HG02884 (cell line): ENCODE measurements at regions not wholly inside any gene's neighbourhood (a gene's known extent, or its start where the extent isn't known, plus 50 kb on each side); places are given as distances from the start of the nearest gene placed in this dataset.
"Not testable (repeated sequence)": the region's sequence is repeated elsewhere in the genome, so short reads cannot be mapped to it uniquely, and the experiment has no call there.

ENCODE experiments used
- ATAC-seq: cut with Tn5 transposase; IDR thresholded peaks from one replicate; pipeline ENCODE4 v1.9.1; 2021; ENCODE audit warnings: mild to moderate bottlenecking, moderate library complexity; ENCODE audit not compliant: unreplicated experiment

DNA sequence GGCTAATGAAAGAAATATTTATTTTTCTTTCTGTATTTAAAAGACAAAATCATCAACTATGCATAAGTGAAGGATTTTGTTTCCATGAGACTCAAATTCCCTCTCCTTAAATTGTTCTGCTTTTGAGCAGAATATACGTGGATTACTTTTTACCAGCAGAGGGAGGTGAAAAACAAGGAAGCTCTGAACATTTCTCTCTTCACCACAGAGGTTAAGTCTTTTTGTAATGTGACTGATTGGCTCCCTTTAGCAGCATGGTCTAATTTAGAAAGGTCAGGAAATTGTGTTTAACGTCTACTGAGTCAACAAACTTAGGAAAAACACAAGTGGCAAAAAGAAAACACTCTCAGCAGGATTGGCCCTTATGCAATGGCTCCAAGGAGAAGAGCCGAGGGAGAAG lies 55.1 kb upstream of the F9 start:
- ATAC-seq = no peak

DNA sequence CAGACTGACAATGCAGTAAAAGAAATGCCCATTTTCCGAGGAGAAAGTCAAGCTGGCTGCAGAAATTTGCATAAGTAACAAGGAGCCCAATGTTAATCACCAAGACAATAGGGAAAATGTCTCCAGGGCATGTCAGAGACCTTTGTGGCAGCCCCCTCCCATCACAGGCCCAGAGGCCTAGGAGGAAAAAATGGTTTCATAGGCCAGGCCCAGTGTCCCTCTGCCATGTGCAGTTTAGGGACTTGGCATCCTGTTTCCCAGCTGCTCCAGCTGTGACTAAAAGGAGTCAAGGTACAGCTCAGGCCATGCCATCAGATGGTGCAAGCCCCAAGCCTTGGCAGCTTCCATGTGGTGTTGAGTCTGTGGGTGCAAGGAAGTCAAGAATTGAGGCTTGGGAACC lies 68.6 kb upstream of the F9 start:
- not testable (repeated sequence) for ATAC-seq

DNA sequence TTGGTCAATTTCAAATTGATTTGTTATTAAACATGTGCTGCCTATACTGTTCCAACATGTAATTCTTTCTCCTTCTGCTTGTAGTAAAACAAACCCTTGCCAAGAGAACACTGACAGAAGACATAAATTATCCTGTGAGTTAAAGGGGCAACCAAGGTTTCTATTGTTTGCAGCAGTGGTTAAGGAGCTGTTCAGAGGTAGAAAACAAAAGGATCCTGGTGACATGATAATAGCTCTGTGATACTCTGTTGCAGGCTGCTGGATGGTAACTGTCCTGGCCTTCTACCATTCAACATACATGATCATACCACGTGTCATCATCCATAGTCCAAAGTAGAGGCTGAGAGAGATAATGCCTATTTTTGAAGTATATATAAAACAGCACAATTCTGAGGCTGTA lies 75.8 kb upstream of the F9 start:
- ATAC-seq = no peak

DNA sequence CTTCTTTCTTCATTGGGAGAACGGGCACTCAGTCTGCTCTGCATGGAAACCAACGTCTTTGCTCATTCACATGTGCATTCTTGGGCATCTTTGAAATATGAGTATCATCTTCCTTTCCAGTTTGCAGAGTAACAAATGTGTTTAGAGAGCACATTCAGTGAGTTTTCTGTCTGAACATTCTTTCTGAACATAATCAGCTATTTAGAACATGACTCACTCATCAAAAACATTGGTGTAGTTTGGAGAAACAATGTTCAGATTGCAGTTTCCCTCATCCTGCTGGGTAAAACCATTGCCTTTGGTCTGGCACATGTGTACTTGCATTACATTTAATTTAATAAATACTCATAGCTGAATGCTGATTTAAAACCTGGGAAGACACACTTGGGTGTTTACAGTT lies 81.5 kb upstream of the F9 start:
- no peak for ATAC-seq

DNA sequence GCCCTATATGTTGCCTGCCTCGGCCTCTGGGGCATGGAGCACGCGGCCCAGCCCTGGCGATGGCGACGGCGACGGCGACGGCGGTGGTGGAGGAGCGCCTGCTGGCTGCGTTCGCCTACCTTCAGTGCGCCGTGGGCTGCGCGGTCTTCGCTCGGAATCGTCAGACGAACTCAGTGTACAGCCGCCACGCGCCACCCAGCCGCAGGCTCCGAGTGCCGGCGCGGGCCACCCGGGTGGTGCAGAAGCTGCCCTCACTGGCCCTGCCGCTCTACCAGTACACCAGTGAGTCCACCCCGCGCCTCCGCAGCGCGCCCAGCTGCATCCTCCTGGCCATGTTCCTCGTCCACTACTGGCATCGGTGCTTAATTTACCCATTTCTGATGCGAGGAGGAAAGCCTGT lies 83.7 kb upstream of the F9 start:
- no peak for ATAC-seq

DNA sequence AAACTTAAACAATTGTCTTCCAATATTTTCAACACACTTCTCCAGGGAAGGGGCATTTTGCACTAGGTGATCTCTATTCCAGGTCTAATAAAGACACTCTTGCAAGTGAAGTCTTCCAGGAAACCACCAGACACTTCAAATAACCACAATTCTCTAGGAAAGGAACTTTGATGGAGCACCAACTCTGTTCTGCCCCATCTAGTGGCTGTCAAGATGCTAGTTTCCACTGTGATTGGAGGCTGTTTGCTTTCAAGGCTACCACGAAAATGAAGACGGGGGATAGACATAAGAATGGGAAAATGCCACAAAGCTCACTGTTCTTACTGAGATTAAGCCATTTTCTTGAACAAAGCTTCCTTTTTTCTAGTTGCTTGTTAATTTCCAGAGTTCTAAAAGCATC lies 100.6 kb upstream of the F9 start:
- ATAC-seq = no peak

DNA sequence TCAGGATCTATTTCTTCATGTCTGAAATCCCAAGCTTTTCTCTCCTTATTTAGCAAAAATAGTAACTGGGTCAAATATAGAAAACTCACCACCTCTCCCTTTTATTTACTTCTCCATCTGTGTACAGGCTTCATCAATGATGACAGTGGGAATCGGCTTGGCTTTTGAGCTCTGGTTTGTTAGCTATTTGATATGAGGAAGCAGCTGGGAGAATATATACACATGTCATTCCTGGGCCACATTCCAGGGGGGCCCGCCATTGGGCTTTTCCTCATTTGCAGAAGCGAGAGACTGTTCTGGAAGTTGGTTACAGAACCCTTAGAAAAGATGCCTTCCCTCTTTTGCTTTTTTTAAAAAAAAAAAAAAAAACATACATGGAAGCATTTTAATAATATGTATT lies 107.4 kb upstream of the F9 start:
- no peak for ATAC-seq

DNA sequence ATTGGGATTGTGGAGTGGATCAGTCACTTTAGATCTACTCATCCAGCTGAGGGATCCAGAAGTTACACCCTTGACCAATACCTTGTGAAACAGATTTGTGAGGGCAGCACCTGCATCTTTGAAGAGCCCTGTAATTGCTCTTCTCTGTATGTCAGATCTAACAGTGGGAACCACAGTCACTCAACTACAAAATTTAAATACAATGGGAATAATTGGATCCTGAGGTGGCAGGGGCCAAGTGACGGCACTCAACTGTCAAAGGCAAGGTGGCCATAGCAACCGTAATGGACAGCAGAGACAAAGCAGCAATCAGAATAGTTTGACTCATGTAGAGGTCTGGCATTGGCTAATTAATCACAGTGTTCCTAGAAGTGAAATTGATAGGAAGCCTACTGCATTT lies 132.3 kb upstream of the F9 start:
- not testable (repeated sequence) for ATAC-seq

DNA sequence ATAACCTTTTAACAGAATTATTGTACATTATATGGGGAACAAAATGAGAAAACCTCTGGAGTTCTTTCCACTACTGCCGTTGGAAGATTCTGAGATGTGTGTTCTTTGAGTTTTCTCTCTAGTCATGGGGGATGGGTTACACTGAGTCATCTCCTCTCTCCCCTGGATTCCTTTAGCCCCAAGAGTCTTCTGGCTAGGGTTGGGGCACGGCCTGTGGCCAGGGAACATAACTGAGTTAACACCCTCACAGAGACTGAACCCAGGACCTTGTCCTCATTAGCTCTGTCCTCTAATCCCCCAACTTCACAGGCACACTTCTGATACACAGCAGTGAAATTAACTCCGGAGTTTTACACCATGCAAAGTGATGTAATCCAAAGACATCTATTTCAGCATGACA lies 142.3 kb upstream of the F9 start:
- no peak for ATAC-seq

DNA sequence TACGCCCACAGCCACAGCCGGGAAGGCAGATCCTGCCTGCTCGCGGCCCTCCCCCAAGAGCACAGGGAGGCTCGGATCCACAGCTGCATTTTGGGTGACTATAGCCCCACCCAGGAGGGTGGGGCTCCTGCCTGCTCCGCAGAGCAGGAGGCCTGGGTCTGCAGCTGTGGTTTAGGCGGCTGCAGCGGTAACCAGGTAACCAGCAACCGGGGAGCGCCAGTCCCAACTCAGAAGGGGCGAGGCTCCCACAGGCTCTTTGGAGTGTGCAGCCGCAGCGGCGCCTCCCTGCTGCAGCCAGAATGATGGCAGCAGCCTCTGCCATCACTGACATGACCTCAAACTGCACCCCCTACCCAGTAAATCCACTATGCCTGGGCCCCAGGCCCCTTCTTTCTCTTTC lies 148.0 kb upstream of the F9 start:
- ATAC-seq = no peak

DNA sequence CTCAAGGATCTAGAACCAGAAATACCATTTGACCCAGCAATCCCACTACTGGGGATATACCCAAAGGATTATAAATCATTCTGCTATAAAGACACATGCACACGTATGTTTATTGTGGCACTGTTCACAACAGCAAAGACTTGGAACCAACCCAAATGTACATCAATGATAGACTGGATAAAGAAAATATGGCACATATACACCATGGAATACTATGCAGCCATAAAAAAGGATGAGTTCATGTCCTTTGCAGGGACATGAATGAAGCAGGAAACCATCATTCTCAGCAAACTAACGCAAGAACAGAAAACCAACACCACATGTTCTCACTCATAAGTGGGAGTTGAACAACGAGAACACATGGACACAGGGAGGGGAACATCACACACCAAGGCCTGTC lies 154.0 kb upstream of the F9 start:
- not testable (repeated sequence) for ATAC-seq

DNA sequence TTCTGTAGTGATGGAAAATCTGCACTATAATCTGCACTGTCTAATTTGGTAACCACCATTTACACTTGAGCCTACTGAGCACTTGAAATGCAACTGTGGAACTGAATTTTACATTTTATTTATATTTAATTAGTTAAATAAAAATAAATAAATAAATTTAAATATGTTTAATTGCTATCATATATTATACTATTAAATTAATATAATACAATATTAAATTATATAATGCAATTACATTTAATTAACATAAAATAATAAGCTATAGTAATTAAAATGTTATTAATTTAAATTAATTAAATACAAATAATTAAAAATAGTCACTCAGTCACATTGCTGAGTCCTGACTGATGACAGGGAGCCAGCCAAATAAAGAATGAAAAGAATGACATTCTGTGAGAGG lies 170.2 kb upstream of the F9 start:
- ATAC-seq = no peak

DNA sequence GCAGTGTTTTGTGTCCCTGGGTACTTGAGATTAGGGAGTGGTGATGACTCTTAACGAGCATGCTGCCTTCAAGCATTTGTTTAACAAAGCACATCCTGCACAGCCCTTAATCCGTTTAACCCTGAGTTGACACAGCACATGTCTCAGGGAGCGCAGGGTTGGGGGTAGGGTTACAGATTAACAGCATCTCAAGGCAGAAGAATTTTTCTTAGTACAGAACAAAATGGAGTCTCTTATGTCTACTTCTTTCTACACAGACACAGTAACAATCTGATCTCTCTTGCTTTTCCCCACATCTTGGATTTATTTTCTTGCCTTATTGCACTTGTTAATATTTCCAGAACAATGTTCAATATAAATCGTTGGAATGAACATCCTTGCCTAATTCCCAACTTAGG lies 187.9 kb upstream of the F9 start:
- ATAC-seq = not testable (repeated sequence)

DNA sequence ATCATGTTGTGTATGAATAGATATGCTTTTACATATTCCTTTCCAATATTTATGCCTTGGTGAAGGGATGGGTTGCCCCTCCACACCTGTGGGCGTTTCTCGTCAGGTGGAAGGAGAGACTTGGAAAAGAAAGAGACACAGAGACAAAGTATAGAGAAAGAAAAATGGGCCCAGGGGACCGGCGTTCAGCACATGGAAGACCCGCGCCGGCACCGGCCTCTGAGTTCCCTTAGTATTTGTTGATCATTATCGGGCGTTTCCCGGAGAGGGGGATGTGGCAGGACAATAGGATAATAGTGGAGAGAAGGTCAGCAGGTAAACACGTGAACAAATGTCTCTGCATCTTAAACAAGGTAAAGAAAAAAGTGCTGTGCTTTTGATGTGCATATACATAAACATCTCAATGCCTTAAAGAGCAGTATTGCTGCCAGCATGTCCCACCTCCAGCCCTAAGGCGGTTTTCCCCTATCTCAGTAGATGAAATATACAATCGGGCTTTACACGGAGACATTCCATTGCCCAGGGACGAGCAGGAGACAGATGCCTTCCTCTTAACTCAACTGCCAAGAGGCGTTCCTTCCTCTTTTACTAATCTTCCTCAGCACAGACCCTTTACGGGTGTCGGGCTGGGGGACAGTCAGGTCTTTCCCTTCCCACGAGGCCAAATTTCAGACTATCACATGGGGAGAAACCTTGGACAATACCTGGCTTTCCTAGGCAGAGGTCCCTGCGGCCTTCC lies 188.5 kb upstream of the F9 start:
- not testable (repeated sequence) for ATAC-seq

DNA sequence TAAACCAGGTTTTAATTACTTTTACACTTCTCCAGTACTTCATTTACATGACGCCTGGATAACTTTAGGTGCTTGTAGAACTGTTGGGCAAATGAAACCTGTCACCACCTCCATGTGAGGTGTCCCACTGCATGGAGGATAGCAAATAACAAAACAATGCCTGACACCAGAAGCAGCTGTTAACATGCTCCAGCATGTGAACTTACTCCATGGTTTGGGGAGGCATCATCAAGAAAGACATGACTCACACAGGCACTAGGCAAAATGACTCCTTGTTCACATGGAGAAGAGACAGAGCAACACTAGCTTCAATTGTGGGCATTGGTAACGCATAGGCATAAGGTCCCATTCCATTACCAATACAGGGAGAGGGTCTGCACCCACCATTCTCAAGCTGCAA lies 198.1 kb upstream of the F9 start:
- no peak for ATAC-seq

DNA sequence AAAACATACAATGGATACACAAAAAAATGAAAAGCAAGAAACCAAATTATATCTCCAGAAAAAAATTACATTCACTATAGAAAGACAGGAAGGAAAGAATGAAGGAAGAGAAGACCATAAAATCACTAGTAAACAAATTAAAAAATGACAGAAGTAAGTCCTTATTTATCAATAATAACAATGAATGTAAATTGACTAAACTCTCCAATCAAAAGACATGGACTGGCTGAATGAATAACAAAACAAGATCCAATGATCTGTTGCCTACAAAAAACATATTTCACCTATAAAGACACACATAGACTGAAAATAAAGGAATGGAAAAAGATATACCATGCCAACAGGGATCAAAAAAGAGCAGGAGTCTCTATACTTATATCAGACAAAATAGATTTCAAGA lies 203.2 kb upstream of the F9 start:
- ATAC-seq = no peak

DNA sequence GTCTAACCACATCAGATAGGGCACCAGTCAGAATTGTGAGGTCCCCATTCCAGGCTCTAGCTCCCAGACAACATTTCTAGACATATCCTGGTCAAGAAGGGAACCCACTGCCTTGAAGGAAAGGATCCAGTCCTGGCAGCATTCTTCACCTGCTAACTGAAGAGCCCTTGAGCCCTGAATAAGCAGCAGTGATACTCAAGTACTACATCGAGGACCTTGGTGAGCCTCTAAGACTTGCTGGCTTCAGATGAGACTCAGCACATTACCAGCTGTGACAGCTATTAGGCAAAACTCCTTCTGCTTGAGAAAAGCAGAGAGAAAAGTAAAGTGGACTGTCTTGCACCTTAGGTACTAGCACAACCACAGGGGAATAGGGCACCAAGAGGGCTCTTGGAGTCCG lies 205.8 kb upstream of the F9 start:
- ATAC-seq = no peak

DNA sequence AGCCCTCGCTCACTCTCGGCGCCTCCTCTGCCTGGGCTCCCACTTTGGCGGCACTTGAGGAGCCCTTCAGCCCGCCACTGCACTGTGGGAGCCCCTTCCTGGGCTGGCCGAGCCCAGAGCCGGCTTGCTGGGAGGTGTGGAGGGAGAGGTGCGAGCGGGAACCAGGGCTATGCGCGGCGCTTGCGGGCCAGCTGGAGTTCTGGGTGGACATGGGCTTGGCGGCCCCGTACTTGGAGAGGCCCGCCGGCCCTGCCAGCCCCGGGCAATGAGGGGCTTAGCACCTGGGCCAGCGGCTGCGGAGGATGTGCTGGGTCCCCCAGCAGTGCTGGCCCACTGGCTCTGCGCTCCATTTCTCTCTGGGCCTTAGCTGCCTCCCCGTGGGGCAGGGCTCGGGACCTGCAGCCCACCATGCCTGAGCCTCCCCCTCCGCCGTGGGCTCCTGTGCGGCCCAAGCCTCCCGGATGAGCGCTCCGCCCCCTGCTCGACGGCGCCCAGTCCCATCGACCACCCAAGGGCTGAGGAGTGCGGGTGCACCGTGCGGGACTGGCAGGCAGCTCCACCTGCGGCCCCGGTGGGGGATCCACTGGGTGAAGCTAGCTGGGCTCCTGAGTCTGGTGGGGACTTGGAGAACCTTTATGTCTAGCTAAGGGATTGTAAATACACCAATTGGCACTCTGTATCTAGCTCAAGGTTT lies 209.7 kb upstream of the F9 start:
- ATAC-seq = not testable (repeated sequence)

DNA sequence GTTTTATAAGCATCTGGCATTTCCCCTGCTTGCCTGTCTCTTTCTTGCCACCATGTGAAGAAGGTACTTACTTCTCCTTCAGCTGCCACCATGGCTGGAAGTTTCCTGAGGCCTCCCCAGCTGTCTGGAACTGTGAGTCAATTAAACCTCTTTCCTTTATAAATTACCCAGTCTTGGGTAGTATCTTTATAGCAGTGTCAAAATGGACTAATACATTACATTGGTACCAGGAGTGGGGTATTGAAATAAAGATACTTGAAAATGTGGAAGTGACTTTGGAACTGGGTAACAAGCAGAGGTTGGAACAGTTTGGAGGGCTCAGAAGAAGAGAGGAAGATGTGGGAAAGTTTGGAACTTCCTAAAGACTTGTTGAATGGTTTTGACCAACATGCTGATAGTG lies 223.9 kb upstream of the F9 start:
- ATAC-seq = not testable (repeated sequence)

DNA sequence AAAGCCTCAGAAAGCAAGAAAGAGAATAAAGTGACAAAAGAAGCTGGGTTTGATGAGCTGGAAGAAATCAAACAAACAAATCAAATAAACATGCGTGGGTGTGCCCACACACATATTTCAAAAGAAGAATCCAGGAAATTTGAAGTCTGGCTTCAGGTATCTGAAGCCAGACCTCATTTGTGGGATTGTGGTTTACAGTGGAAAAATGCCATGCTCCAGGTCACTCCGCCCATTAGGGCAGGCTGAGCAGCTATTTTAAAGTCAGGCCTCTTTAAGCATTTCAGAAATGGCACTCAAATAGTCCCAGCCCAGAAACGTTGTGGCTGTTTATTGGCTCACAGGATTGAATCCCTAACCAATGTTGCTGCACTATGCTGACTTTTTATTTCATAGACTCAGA lies 226.1 kb upstream of the F9 start:
- no peak for ATAC-seq

DNA sequence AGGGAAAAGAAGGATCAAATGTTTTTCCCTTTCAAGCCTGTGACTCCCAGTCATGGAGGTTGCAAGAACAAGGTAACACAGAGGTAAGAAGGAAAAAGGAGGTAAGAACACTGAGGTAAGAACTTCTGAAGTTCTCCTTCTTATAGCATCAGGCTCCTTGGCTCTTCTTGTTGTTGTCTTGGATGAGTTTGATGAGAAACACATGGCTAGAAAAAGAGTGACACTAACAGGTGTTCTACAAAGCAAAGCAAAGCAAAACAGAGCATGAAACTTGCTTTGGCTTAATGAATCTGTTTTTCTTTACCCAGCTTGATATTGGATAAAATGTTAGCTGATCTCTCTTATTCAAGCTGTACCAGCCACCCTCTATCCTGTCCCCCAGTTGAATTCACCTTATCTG lies 231.2 kb upstream of the F9 start:
- ATAC-seq = no peak

DNA sequence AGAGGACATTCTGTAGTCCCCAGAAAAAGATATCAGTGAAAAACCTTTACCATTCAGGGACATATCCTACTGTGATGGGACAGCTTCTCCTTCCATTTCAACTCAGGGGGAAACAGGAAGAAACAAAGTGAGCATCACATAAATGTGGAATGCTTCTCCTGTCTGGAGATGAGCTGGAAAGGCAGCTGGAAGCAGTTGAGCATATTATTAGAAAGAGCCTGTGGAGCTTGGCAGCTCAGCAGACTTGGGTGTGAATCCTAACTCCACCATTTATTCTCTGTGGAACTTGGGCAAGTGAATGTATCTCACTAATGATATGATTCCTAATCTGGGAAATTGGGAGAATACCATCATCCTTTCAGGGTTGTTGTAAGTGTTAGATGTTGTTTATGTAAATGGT lies 232.1 kb upstream of the F9 start:
- no peak for ATAC-seq

DNA sequence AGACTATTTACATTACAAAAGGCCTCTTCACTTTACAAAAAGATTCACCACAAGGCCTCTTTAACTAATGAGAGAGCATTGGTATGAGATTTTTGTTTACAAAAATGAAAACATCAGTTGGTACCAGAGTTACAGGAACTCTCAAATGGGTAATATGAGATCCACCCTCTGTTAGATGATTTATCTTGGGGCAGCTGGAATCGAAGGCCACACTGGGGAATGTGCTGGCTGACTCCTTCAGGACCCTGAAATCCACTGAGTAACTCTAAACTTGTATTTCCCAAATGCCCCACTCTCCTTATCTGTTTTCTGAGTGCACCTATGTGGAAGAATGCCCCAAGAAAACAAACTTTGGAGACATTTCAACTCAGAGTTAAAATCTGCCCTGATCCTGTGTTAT lies 232.9 kb upstream of the F9 start:
- no peak for ATAC-seq
